ENCODE measurements at regions not wholly inside any gene's neighbourhood (a gene's known extent, or its start where the extent isn't known, plus 50 kb on each side); places are given as distances from the start of the nearest gene placed in this dataset.

GRCh38 chr4:187149229-187149945, 425.7 kb upstream of the FAT1 start:
- DNase-seq: no peak

DNA sequence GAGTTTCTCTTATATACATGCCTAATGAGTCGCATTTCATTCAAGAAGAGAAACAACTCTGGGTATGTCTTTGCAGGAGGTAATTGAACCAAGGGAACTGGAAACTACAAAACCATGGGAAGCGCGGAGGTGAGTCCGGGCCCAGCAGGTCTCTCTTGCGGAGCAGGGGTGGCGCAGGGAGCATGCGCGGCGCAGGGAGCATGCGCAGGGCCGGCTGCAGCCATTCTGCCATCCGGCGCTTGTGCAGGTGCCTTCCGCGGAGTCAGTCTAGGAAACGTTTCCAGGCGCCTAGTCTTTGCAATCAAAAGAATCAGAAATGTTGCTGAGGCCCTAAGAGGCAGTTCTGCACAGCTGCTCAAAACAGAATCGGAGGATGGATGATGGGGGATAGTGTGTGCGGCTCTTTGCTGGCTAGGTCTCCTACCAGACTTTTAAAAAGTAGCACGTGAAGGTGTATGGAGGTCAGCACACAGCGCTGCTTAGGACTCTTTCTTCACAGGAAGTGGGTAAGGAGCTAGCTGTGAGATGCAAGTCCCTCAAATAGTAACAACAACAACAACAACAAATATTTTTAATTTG, 433.8 kb upstream of the FAT1 start:
- DNase-seq: no peak

- DNase-seq: no peak
These were observed 434.3 kb upstream of the FAT1 start for GRCh38 chr4:187158003-187158402.

DNA sequence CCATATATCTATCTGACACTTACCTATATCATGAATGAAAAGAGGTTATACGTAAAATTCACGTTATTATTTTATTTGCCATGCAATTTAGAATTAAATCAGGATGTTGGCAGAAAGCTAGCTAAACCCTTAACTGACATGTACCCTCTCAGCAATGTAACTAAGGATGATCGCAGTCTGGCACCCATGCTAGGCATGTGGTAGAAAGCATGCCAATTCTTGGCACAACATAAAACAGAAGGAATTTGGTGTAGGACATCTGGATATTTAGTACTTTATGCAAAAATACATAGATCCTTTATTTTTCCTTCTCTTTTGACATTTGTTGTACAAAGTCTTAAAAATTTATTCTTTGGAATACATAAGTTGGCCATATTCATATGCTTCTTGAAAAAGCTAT, 436.8 kb upstream of the FAT1 start:
- no peak for DNase-seq

- no peak for DNase-seq
These were observed 443.3 kb upstream of the FAT1 start for GRCh38 chr4:187166886-187167512.

- no peak for DNase-seq
These were observed 448.2 kb upstream of the FAT1 start for GRCh38 chr4:187171706-187172339.

- no peak for DNase-seq
These were observed 448.7 kb upstream of the FAT1 start for GRCh38 chr4:187172340-187172761.

- no peak for DNase-seq
These were observed 451.1 kb upstream of the FAT1 start for GRCh38 chr4:187174749-187175148.

DNA sequence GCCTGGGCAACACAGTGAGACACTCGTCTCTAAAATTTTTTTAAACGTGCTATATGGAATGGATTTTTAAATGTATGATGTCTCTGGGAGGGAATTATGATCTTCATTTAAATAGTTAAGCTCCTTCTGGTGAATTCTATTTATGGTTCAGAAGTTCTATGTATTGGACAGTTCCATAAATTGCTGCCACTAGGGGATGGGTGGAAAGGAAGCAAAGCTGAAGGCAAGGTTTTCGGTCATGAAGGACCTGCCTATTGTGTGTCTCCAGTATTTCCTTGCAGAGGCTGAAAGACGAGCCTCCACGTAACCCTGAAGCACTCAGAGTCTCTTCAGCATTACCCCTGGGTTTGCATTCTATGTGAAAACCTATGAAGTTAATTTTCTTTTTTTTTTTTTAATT, 451.5 kb upstream of the FAT1 start:
- no peak for DNase-seq

DNA sequence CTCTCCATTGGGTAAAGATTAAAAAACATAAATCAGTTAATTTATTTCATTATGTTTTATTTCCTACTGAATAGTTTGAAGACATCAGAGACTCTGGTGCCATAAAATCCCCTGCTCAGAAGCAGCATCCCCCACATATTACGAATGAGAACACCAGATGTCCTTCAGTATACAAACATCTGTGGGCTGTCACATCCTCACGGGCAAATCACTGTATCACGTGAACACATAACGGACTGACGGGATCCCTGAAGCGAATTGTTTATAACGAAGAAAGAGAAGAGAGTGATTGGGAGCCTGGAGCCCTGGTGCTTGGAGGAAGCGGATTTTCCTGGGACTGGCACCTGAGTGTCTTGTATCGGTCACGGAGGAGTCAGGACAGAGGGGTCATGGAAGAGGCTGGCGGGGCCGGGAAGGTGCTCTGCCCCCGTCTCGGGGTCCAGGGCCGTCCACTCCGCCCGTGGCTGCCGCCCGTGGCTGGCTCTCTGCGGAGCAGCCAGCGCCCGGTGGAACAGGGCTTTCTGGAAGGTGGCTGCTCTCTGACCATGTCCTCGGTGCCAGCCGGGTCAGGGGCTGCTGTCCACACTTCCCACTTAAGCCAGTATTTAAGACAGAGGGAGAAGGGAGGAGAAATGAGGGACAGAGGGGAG, 452.7 kb upstream of the FAT1 start:
- DNase-seq: no peak

- no peak for DNase-seq
These were observed 454.4 kb upstream of the FAT1 start for GRCh38 chr4:187178084-187178483.

DNA sequence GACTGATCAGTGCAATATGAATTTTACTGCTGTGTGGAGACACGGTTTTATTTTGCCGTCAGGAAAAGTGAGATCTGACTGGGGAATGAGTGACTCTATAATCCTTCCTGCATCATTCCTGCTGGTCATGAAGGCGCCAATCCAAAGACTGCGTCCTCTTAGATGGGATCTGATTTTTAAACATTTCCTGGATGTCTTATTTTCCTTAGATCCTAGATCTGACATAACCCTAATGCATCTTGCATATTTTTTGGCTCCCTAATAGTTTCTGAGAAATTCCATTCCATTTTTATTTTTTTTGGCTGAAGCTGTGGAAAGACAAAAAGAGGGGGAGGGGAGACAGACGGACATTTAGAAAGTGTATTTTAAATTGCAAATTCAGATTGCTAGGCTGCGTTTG, 454.9 kb upstream of the FAT1 start:
- DNase-seq: no peak

GRCh38 chr4:187179086-187180058, 455.7 kb upstream of the FAT1 start:
- no peak for DNase-seq

DNA sequence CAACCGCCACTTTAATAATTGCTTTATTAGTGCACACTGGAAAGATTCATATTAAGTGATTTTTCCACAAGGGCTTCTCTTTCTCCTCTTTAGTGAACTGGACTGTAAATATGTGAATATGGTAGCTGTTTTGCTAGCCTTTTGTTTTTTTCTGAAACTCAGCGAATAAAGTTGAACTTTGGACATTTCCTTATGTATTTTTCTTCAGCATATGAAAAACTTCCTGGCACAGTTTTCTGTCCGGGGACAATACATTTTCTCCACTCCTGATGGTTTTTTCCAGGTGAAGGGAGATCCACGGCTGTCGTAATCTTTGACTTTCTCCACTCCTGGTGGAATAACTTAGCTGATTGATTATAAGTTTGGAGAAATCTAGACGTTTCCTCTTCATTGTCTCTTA, 457.4 kb upstream of the FAT1 start:
- DNase-seq: no peak

DNA sequence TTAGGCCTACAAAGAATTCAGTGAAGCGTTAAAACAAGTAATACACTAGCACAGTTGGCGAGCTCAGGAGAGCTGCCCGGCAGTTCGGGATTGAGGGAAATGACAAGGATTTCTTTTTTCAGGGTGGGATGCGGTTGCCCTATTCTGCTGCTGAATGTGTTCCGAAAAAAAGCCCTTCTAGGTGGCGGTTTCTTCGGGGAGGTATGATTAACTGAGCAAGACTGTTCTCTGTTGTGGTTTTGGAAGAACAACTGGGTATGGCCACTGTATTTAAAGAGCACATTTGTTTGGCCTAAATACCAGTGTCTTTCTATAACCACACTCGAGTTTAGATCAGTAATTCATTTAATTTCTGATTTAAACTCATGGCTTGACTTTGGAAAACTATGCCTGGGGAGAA, 459.7 kb upstream of the FAT1 start:
- DNase-seq: no peak

DNA sequence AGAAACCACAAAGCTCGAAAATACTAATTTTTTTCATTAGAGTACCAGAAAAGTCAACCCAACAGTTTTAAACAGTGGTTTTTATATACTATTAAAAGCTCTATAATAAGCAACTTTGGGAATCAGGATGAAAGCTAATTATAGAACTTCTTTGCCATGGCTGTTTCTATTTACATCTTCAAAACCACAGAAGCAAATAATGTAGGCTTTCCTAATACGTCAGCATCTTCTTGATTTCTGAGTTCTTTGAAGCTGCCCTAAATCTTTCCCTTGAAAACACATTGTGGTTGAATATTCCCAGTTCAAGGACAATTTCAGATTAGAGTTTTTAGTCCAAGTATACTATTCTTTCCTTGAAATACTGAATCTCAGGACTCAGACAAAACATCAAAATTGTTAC, 460.2 kb upstream of the FAT1 start:
- DNase-seq: no peak

- no peak for DNase-seq
These were observed 460.9 kb upstream of the FAT1 start for GRCh38 chr4:187184508-187184907.

DNA sequence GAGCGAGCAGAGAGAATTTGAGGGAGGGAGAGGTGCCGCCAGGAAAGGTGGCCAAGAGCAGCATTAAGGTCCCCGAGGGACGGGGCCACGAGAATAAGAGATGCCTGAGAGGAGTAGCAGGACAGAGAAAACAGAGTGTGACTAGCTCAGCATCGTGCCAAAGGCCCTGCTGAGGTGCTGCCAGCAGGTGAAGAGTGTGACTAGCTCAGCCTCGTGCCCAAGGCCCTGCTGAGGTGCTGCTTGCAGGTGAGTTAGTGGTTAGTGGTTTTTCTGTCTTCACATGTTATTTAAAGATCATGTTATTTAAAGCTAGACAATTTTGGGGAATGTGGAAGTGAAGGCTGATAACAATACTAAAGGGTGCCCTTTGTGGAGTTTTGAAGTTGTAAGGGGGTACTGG, 464.5 kb upstream of the FAT1 start:
- DNase-seq: no peak

- DNase-seq: no peak
These were observed 465.1 kb upstream of the FAT1 start for GRCh38 chr4:187188741-187189140.

GRCh38 chr4:187190390-187190789, 466.7 kb upstream of the FAT1 start:
- DNase-seq: no peak

GRCh38 chr4:187191676-187192075, 468.0 kb upstream of the FAT1 start:
- no peak for DNase-seq

DNA sequence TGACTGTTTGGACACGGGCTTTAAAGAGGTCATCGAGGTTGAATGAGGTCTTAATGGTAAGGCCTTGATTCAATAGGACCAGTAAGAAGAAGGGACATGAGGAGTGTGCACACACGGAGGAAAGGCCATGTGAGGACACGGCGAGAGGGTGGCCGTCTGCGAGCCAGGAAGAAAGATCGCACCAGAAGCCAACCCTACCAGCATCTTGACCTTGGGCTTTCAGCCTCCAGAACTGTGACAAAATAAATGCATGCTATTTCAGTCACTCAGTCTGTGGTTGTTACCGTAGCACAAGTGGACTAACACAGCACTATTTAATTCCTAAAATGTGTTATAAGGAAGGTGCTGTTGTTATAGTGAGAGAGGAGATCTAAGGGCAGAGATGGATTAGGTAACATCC, 468.6 kb upstream of the FAT1 start:
- DNase-seq: no peak
